H1 (cell line): ENCODE measurements at regions not wholly inside any gene's neighbourhood (a gene's known extent, or its start where the extent isn't known, plus 50 kb on each side); places are given as distances from the start of the nearest gene placed in this dataset.

Experiments used
- CTCF ChIA-PET: fragments of 300-600 bp; sonication (Branson Sonifier 250); formaldehyde crosslinking; loops from one replicate; lab custom pipeline; 2021; ENCODE audit not compliant: partially characterized antibody; lab: Charles Lee
- POLR2A ChIA-PET: fragments of 300-600 bp; sonication (Branson Sonifier 250); formaldehyde crosslinking; loops from one replicate; lab custom pipeline; 2021; ENCODE audit warnings: inconsistent platforms; ENCODE audit not compliant: partially characterized antibody; lab: Charles Lee
- DNase-seq, 2 experiments: peaks; one replicate each; pipeline versions ENCODE4 v3.0.0 to v3.0.0-alpha.2; 2010 to 2022; ENCODE audit warnings: low spot score in 2 of 2, low read depth in 1 of 2, mixed read lengths in 1 of 2
- FAIRE-seq: peaks from 2 replicates; lab custom pipeline; 2011; peaks lifted over from hg19 to GRCh38; lab: Jason Lieb, UNC
- H2AFZ ChIP-seq: 2 replicates; pipeline ENCODE4 v1.8.1; 2012; ENCODE audit warnings: low read length, inconsistent platforms
- H2AK5ac ChIP-seq: 2 replicates; pipeline ENCODE4 v1.6.1; 2013; ENCODE audit warnings: low read depth, low read length
- H2BK120ac ChIP-seq: replicated peaks from 2 replicates; pipeline ENCODE3; 2013; ENCODE audit warnings: low read depth, low read length, inconsistent platforms
- H2BK12ac ChIP-seq: 2 replicates; pipeline ENCODE4 v1.6.1; 2013; ENCODE audit warnings: low read depth, low read length
- H2BK15ac ChIP-seq: 2 replicates; pipeline ENCODE4 v1.6.1; 2013; ENCODE audit warnings: low read length
- H2BK20ac ChIP-seq: 2 replicates; pipeline ENCODE4 v1.6.1; 2013; ENCODE audit warnings: low read length
- H2BK5ac ChIP-seq: 2 replicates; pipeline ENCODE4 v1.6.1; 2013; ENCODE audit warnings: low read depth, low read length
- H3K14ac ChIP-seq: 2 replicates; pipeline ENCODE4 v1.6.1; 2013; ENCODE audit warnings: inconsistent platforms; ENCODE audit not compliant: insufficient read length
- H3K18ac ChIP-seq: 2 replicates; pipeline ENCODE4 v1.6.1; 2013; ENCODE audit warnings: low read length; ENCODE audit errors: extremely low read depth
- H3K23ac ChIP-seq: 2 replicates; pipeline ENCODE4 v1.6.1; 2013; ENCODE audit warnings: inconsistent platforms; ENCODE audit not compliant: insufficient read length
- H3K23me2 ChIP-seq: 2 replicates; pipeline ENCODE4 v1.6.1; 2013; ENCODE audit warnings: low read depth, low read length
- H3K27ac ChIP-seq: 2 replicates; pipeline ENCODE4 v1.6.1; 2011; ENCODE audit warnings: low read depth, low read length, inconsistent platforms
- H3K27me3 ChIP-seq, 4 experiments: replicated peaks in 1 of 4; 1 replicate in 1 of 4; 2 replicates in 3 of 4; pipeline versions ENCODE4 v1.6.1 to v1.8.1; 2011 to 2013; ENCODE audit warnings: low read length in 3 of 4, mild to moderate bottlenecking in 3 of 4, inconsistent platforms in 2 of 4, mixed read lengths in 2 of 4, moderate library complexity in 1 of 4; ENCODE audit not compliant: control insufficient read depth in 3 of 4, insufficient read depth in 3 of 4; ENCODE audit errors: extremely low read depth in 1 of 4
- H3K36me3 ChIP-seq, 4 experiments: 2 replicates each; pipeline versions ENCODE4 v1.6.1 to v1.8.1; 2011 to 2013; ENCODE audit warnings: mild to moderate bottlenecking in 4 of 4, low read length in 3 of 4, moderate library complexity in 2 of 4, control low read depth in 1 of 4, inconsistent platforms in 1 of 4; ENCODE audit not compliant: insufficient read depth in 4 of 4, control insufficient read depth in 2 of 4
- H3K4ac ChIP-seq: replicated peaks from 2 replicates; pipeline ENCODE3; 2013; ENCODE audit warnings: low read length, low read depth, mixed read lengths, inconsistent platforms; ENCODE audit not compliant: insufficient read length
- H3K4me1 ChIP-seq, 4 experiments: replicated peaks in 1 of 4; 1 replicate in 1 of 4; 2 replicates in 3 of 4; pipeline versions ENCODE4 v1.6.1 to v1.8.1; 2011 to 2013; ENCODE audit warnings: low read length in 3 of 4, inconsistent platforms in 2 of 4, mixed read lengths in 1 of 4; ENCODE audit not compliant: insufficient read depth in 4 of 4, control insufficient read depth in 3 of 4
- H3K4me2 ChIP-seq, 2 experiments: 2 replicates each; pipeline versions ENCODE4 v1.6.1 to v1.8.1; 2011 to 2013; ENCODE audit warnings: low read depth in 2 of 2, low read length in 2 of 2, control low read depth in 1 of 2, inconsistent platforms in 1 of 2, mild to moderate bottlenecking in 1 of 2; ENCODE audit not compliant: insufficient read depth in 1 of 2
- H3K4me3 ChIP-seq, 4 experiments: fragments of 200-600, 300-600 bp in 1 of 4; sonication (generic), shearing (Covaris generic), sonication (Bioruptor Twin) in 1 of 4; 2 replicates each; pipeline versions ENCODE4 v1.5.1 to v1.8.1; 2011 to 2016; ENCODE audit warnings: low read length in 4 of 4, low read depth in 3 of 4, control low read depth in 2 of 4, inconsistent platforms in 2 of 4, mild to moderate bottlenecking in 2 of 4, mixed read lengths in 1 of 4, moderate library complexity in 1 of 4; ENCODE audit not compliant: insufficient read depth in 2 of 4; ENCODE audit errors: extremely low read depth in 1 of 4
- H3K56ac ChIP-seq: replicated peaks from 2 replicates; pipeline ENCODE3; 2013; ENCODE audit warnings: low read depth, mild to moderate bottlenecking, mixed read lengths, low read length, inconsistent platforms; ENCODE audit not compliant: insufficient read length
- H3K79me1 ChIP-seq: 2 replicates; pipeline ENCODE4 v1.6.1; 2013; ENCODE audit warnings: low read depth, low read length, control low read depth
- H3K79me2 ChIP-seq, 2 experiments: 2 replicates each; pipeline versions ENCODE4 v1.6.1 to v1.8.1; 2012 to 2013; ENCODE audit warnings: low read length in 2 of 2, mild to moderate bottlenecking in 2 of 2, inconsistent platforms in 1 of 2; ENCODE audit not compliant: insufficient read depth in 2 of 2, control insufficient read depth in 1 of 2
- H3K9ac ChIP-seq, 4 experiments: replicated peaks in 1 of 4; 1 replicate in 1 of 4; 2 replicates in 3 of 4; pipeline versions ENCODE4 v1.6.1 to v1.8.1; 2011 to 2013; ENCODE audit warnings: low read depth in 3 of 4, low read length in 3 of 4, control low read depth in 2 of 4, mild to moderate bottlenecking in 2 of 4, moderate library complexity in 2 of 4, inconsistent platforms in 1 of 4; ENCODE audit errors: extremely low read depth in 1 of 4
- H3K9me3 ChIP-seq, 2 experiments: 2 replicates each; pipeline versions ENCODE4 v1.6.1 to v1.8.1; 2012 to 2013; ENCODE audit warnings: mild to moderate bottlenecking in 2 of 2, moderate library complexity in 2 of 2, control low read depth in 1 of 2, inconsistent platforms in 1 of 2, low read depth in 1 of 2, low read length in 1 of 2, mixed read lengths in 1 of 2; ENCODE audit not compliant: insufficient read depth in 2 of 2
- H4K20me1 ChIP-seq, 2 experiments: replicated peaks in 1 of 2; 2 replicates each; pipeline versions ENCODE3 to v1.8.1; 2011 to 2013; ENCODE audit warnings: inconsistent platforms in 2 of 2, low read length in 2 of 2, mild to moderate bottlenecking in 1 of 2; ENCODE audit not compliant: insufficient read depth in 2 of 2, control insufficient read depth in 1 of 2
- H4K5ac ChIP-seq: 2 replicates; pipeline ENCODE4 v1.6.1; 2013; ENCODE audit warnings: low read length, low read depth, mixed read lengths, inconsistent platforms; ENCODE audit not compliant: insufficient read length
- H4K8ac ChIP-seq: 2 replicates; pipeline ENCODE4 v1.8.0; 2013; ENCODE audit warnings: mild to moderate bottlenecking, moderate library complexity, low read length, inconsistent platforms; ENCODE audit not compliant: insufficient read depth; ENCODE audit errors: extremely low read depth
- H4K91ac ChIP-seq: replicated peaks from 2 replicates; pipeline ENCODE3; 2013; ENCODE audit warnings: low read length, mixed read lengths, inconsistent platforms; ENCODE audit not compliant: insufficient read length
- CEBPB ChIP-seq: IDR thresholded peaks from 2 replicates; pipeline ENCODE4 v1.6.1; 2012; ENCODE audit warnings: low read depth, low read length
- JUN ChIP-seq: IDR thresholded peaks from 2 replicates; pipeline ENCODE4 v1.6.1; 2011; ENCODE audit warnings: low read depth, mild to moderate bottlenecking, improper control_type of control experiment, low read length
- KDM1A ChIP-seq: fragments of 200-600, 300-600 bp; sonication (generic); IDR thresholded peaks from 2 replicates; pipeline ENCODE4 v1.7.1; 2016; ENCODE audit warnings: mild to moderate bottlenecking, low read length, borderline replicate concordance
- KDM4A ChIP-seq: IDR thresholded peaks from one replicate; pipeline ENCODE4 v1.7.1; 2012; ENCODE audit warnings: low read depth, mild to moderate bottlenecking, moderate library complexity, low read length, inconsistent platforms; ENCODE audit not compliant: severe bottlenecking
- SAP30 ChIP-seq: fragments of 300-600 bp; sonication (generic); IDR thresholded peaks from 2 replicates; pipeline ENCODE4 v1.7.1; 2012; ENCODE audit warnings: low read length, moderate library complexity, mild to moderate bottlenecking, inconsistent platforms; ENCODE audit not compliant: insufficient read depth, insufficient replicate concordance
- SIRT6 ChIP-seq: IDR thresholded peaks from one replicate; pipeline ENCODE4 v1.7.1; 2012; ENCODE audit warnings: low read length, inconsistent platforms
- SP1 ChIP-seq: IDR thresholded peaks from 2 replicates; pipeline ENCODE4 v1.6.1; 2011; ENCODE audit warnings: low read depth, low read length
- TAF1 ChIP-seq: IDR thresholded peaks from 2 replicates; pipeline ENCODE4 v1.6.1; 2011; ENCODE audit warnings: mild to moderate bottlenecking, low read depth, low read length
- TEAD4 ChIP-seq: IDR thresholded peaks from 2 replicates; pipeline ENCODE4 v1.6.1; 2012; ENCODE audit warnings: low read depth, low read length, inconsistent platforms, mixed read lengths
- ZNF274 ChIP-seq: IDR thresholded peaks from 2 replicates; pipeline ENCODE4 v1.7.0; 2012; ENCODE audit warnings: low read length, borderline replicate concordance; ENCODE audit errors: extremely low read depth
- WGBS, 2 experiments: shearing (Covaris generic) in 1 of 2; methylation state at CpG; one replicate each; pipeline versions ENCODE4 v1.1.6 to v1.1.7; 2013 to 2015; ENCODE audit warnings: low lambda C conversion rate in 2 of 2, mixed read lengths in 2 of 2, inconsistent platforms in 1 of 2, low coverage in 1 of 2, missing lambda C conversion rate in 1 of 2; ENCODE audit not compliant: insufficient replicate concordance in 2 of 2, insufficient coverage in 1 of 2, insufficient read length in 1 of 2; ENCODE audit errors: extremely low coverage in 1 of 2, missing lambda C conversion rate in 1 of 2; 5-methylcytosine and 5-hydroxymethylcytosine counted together

- no peaks in the 10 kb centered on the region for H3K36me3 ChIP-seq
- no peak overlapping the region for H3K9ac ChIP-seq
- ChIA-PET POLR2A (no interaction called here), CTCF (interaction anchor here (0.7 kb wide), 1 partner anchor 11 kb away, joined by 3 read pairs; no protein-coding TSS in a partner anchor)
- H3K18ac ChIP-seq, result peak overlapping the region; percentile 51; the same call in 1 of the 2 replicates
- DNase-seq (no peak), FAIRE-seq (no peak)
- H3K79me2 ChIP-seq, result peaks cover 0 to 7% of the 10 kb centered on the region in 2 experiments; a peak in 1 of 4 replicates
- no peaks in the 10 kb centered on the region for H3K23me2 ChIP-seq
- H3K4me2 ChIP-seq, result no peak overlapping the region
- H2BK120ac ChIP-seq, result no peak overlapping the region
- H2BK20ac ChIP-seq, result no peak overlapping the region
- no peak overlapping the region for H3K4ac ChIP-seq
- H4K91ac ChIP-seq, result no peak overlapping the region
- no peak overlapping the region for H3K14ac ChIP-seq
- no peak overlapping the region for H3K4me3 ChIP-seq
- H3K4me1 ChIP-seq, result peaks cover 3 to 29% (median 20%) of the 10 kb centered on the region in 4 experiments
- H3K79me1 ChIP-seq, result peaks cover 7% of the 10 kb centered on the region; the same call in 1 of the 2 replicates
- H4K8ac ChIP-seq, result no peak overlapping the region; the same call in 1 of the 2 replicates
- H2AFZ ChIP-seq, result no peak overlapping the region
- no peak overlapping the region for H3K23ac ChIP-seq
- H3K27ac ChIP-seq, result no peak overlapping the region
- H2BK15ac ChIP-seq, result no peak overlapping the region
- no peak overlapping the region for H2BK5ac ChIP-seq
- no peak overlapping the region for H4K5ac ChIP-seq
- 91% methylated on average over 17 of the region's 17 CpGs; no CpG with 5 or more reads in 1 of the 2 experiments for WGBS, 2 experiments
- no peak overlapping the region for H3K56ac ChIP-seq
- no peaks in the 10 kb centered on the region for H3K27me3 ChIP-seq
- peaks cover 0 to 9% of the 10 kb centered on the region in 2 experiments for H4K20me1 ChIP-seq
- H2AK5ac ChIP-seq, result peak overlapping the region; percentile 66; the same call in 1 of the 2 replicates
- H3K9me3 ChIP-seq, result no peaks in the 10 kb centered on the region
- H2BK12ac ChIP-seq, result peak overlapping the region; percentile 77; the same call in 1 of the 2 replicates
- TF ChIP-seq ZNF274, result no peak
- no peak for TF ChIP-seq CEBPB
- TF ChIP-seq JUN, result no peak
- no peak for TF ChIP-seq SP1
- no peak for TF ChIP-seq KDM4A
- TF ChIP-seq TEAD4, result no peak
- TF ChIP-seq SAP30, result no peak
- TF ChIP-seq TAF1, result no peak
- no peak for TF ChIP-seq SIRT6
- no peak for TF ChIP-seq KDM1A
These were observed 95.9 kb upstream of the CIBAR2 start for GRCh38 chr16:85208181-85208580.
